K562 (cell line): ENCODE measurements at regions not wholly inside any gene's neighbourhood (a gene's known extent, or its start where the extent isn't known, plus 50 kb on each side); places are given as distances from the start of the nearest gene placed in this dataset.

Experiments
- ATAC-seq: fragments of 200-7000 bp; cut with Tn5 transposase; 3 replicates; pipeline ENCODE4 v1.9.1; 2020; ENCODE audit warnings: moderate library complexity
- BruUV-seq: library from RNA; stranded (reverse); fragments of 400-500 nt; replicated peaks from 2 replicates; lab custom pipeline; 2021; lab: Mats Ljungman, UMichigan
- CTCF ChIA-PET: fragments of 300-600 bp; formaldehyde crosslinking; extraction: SDS; loops from one replicate; lab custom pipeline; 2021; ENCODE audit warnings: low intra/inter-chr PET ratio; lab: Yijun Ruan, JAX
- POLR2A ChIA-PET: fragments of 300-600, 350-650 bp; sonication (Branson Sonifier 250); formaldehyde crosslinking; extraction: SDS; loops from one replicate; lab custom pipeline; 2021; ENCODE audit warnings: antibody characterized with exemption, inconsistent platforms; lab: Yijun Ruan, JAX
- DNase-seq, 4 experiments: peaks; one replicate each; pipeline versions ENCODE4 v3.0.0 to v3.0.0-alpha.2; 2011 to 2018; ENCODE audit warnings: low spot score in 3 of 4, mixed read lengths in 3 of 4; ENCODE audit errors: extremely low read depth in 1 of 4
- FAIRE-seq: peaks from 2 replicates; lab custom pipeline; 2011; peaks lifted over from hg19 to GRCh38; lab: Jason Lieb, UNC
- H2AFZ ChIP-seq: 2 replicates; pipeline ENCODE4 v1.6.0; 2011; ENCODE audit warnings: low read depth, low read length, control low read depth, inconsistent platforms
- H3K27ac ChIP-seq: fragments of 200-600 bp; 3 replicates; pipeline ENCODE4 v1.8.0; 2011; ENCODE audit warnings: low read depth, mild to moderate bottlenecking, control low read depth, inconsistent platforms, low read length, moderate library complexity, mixed read lengths; ENCODE audit errors: extremely low read depth
- H3K27me3 ChIP-seq, 2 experiments: fragments of 300-600 bp in 1 of 2; 2 replicates in 1 of 2; 3 replicates in 1 of 2; pipeline versions ENCODE4 v1.6.0 to v1.8.0; 2011; ENCODE audit warnings: inconsistent platforms in 2 of 2, low read length in 2 of 2, mild to moderate bottlenecking in 1 of 2, mixed read lengths in 1 of 2, moderate library complexity in 1 of 2; ENCODE audit not compliant: control insufficient read depth in 2 of 2, insufficient read depth in 2 of 2
- H3K36me3 ChIP-seq: fragments of 300-600 bp; 3 replicates; pipeline ENCODE4 v1.8.0; 2011; ENCODE audit warnings: mild to moderate bottlenecking, low read length, inconsistent platforms; ENCODE audit not compliant: control insufficient read depth, insufficient read depth
- H3K4me1 ChIP-seq, 2 experiments: fragments of 200-600 bp in 1 of 2; replicated peaks in 1 of 2; 2 replicates in 1 of 2; 3 replicates in 1 of 2; pipeline versions ENCODE4 v1.5.1 to v1.8.0; 2011; ENCODE audit warnings: inconsistent platforms in 2 of 2, low read length in 2 of 2, mild to moderate bottlenecking in 1 of 2, mixed read lengths in 1 of 2, moderate library complexity in 1 of 2; ENCODE audit not compliant: control insufficient read depth in 2 of 2, insufficient read depth in 2 of 2
- H3K4me2 ChIP-seq: 2 replicates; pipeline ENCODE4 v1.6.1; 2011; ENCODE audit warnings: low read length, control low read depth, inconsistent platforms, mixed read lengths; ENCODE audit not compliant: insufficient read depth
- H3K4me3 ChIP-seq: fragments of 200-600 bp; sonication (generic), shearing (Covaris generic); 2 replicates; pipeline ENCODE4 v1.5.1; 2016; ENCODE audit warnings: control low read depth, inconsistent platforms
- H3K79me2 ChIP-seq: fragments of 200-600 bp; 3 replicates; pipeline ENCODE4 v1.8.0; 2011; ENCODE audit warnings: low read length, inconsistent platforms; ENCODE audit not compliant: control insufficient read depth, insufficient read depth
- H3K9ac ChIP-seq, 2 experiments: 2 replicates each; pipeline versions ENCODE4 v1.6.0 to v1.6.1; 2011; ENCODE audit warnings: low read depth in 2 of 2, low read length in 2 of 2, control low read depth in 1 of 2, inconsistent platforms in 1 of 2, mild to moderate bottlenecking in 1 of 2, mixed read lengths in 1 of 2; ENCODE audit not compliant: insufficient read depth in 1 of 2
- H3K9me1 ChIP-seq: one replicate; pipeline ENCODE4 v1.6.0; 2011; ENCODE audit warnings: inconsistent platforms, mild to moderate bottlenecking, low read length, moderate library complexity; ENCODE audit not compliant: control insufficient read depth, insufficient read depth
- H3K9me3 ChIP-seq: replicated peaks from 2 replicates; pipeline ENCODE4 v1.5.1; 2011; ENCODE audit warnings: low read depth, low read length, inconsistent platforms; ENCODE audit not compliant: control insufficient read depth, insufficient read depth
- H4K20me1 ChIP-seq: replicated peaks from 2 replicates; pipeline ENCODE4 v1.6.1; 2011; ENCODE audit warnings: low read length, inconsistent platforms, mixed read lengths; ENCODE audit not compliant: control insufficient read depth, insufficient read depth
- CHD2 ChIP-seq: IDR thresholded peaks from 2 replicates; pipeline ENCODE4 v1.6.1; 2011; ENCODE audit warnings: low read depth, low read length
- EZH2 ChIP-seq: IDR thresholded peaks from 2 replicates; pipeline ENCODE4 v1.6.1; 2012; ENCODE audit warnings: low read depth, mild to moderate bottlenecking, inconsistent platforms, low read length, borderline replicate concordance
- HBP1 ChIP-seq: fragments of 450-650 bp; formaldehyde crosslinking; IDR thresholded peaks from 2 replicates; pipeline ENCODE4 v1.4.0; 2022; ENCODE audit warnings: missing genetic modification characterization
- LEF1 ChIP-seq: fragments of 450-650 bp; IDR thresholded peaks from 2 replicates; pipeline ENCODE4 v1.6.1; 2016; ENCODE audit warnings: mild to moderate bottlenecking
- NUFIP1 ChIP-seq: fragments of 450-650 bp; IDR thresholded peaks from 2 replicates; pipeline ENCODE4 v1.6.1; 2018; ENCODE audit not compliant: partially characterized antibody
- PHB ChIP-seq: fragments of 250-450 bp; sonication (Bioruptor Pico); IDR thresholded peaks from 2 replicates; pipeline ENCODE4 v1.5.0; 2021
- PTTG1 ChIP-seq: fragments of 450-650 bp; IDR thresholded peaks from 2 replicates; pipeline ENCODE4 v1.6.1; 2016; ENCODE audit warnings: low read depth, mild to moderate bottlenecking, missing genetic modification characterization, missing compliant biosample characterization
- RBM25 ChIP-seq: fragments of 200-400 bp; formaldehyde crosslinking; IDR thresholded peaks from 2 replicates; pipeline ENCODE4 v1.6.1; 2018; ENCODE audit warnings: low read length, low read depth, moderate library complexity; ENCODE audit not compliant: severe bottlenecking
- SMARCE1 ChIP-seq: fragments of 450-650 bp; IDR thresholded peaks from 2 replicates; pipeline ENCODE4 v1.7.1; 2016; ENCODE audit warnings: mild to moderate bottlenecking
- TAF1 ChIP-seq: IDR thresholded peaks from 2 replicates; pipeline ENCODE4 v1.6.1; 2011; ENCODE audit warnings: mild to moderate bottlenecking, low read length, moderate library complexity; ENCODE audit not compliant: insufficient read depth, control insufficient read depth, severe bottlenecking; ENCODE audit errors: extremely low read depth
- TEAD1 ChIP-seq, 2 experiments: fragments of 450-650 bp in 1 of 2; sonication (generic) in 1 of 2; formaldehyde crosslinking; IDR thresholded peaks; 2 replicates each; pipeline versions ENCODE4 v1.4.0 to v1.8.0; 2020 to 2022; ENCODE audit warnings: mild to moderate bottlenecking in 2 of 2, missing genetic modification reagents in 1 of 2
- TGIF2 ChIP-seq: sonication (generic); formaldehyde crosslinking; IDR thresholded peaks from 2 replicates; pipeline ENCODE4 v1.8.1; 2022; ENCODE audit warnings: mild to moderate bottlenecking, missing genetic modification reagents, moderate library complexity
- ZC3H11A ChIP-seq: IDR thresholded peaks from 2 replicates; pipeline ENCODE4 v1.6.1; 2012; ENCODE audit warnings: low read depth, low read length, improper control_type of control experiment
- ZFP1 ChIP-seq: fragments of 450-650 bp; formaldehyde crosslinking; IDR thresholded peaks from 2 replicates; pipeline ENCODE4 v1.4.0; 2020; ENCODE audit warnings: mild to moderate bottlenecking, mixed read lengths
- ZNF347 ChIP-seq: fragments of 450-650 bp; formaldehyde crosslinking; IDR thresholded peaks from 2 replicates; pipeline ENCODE4 v1.4.0; 2020; ENCODE audit warnings: low read depth, mild to moderate bottlenecking, moderate library complexity
- ZNF445 ChIP-seq: fragments of 250-450 bp; sonication (Bioruptor Pico); IDR thresholded peaks from 2 replicates; pipeline ENCODE4 v1.4.0; 2020; ENCODE audit warnings: low read depth, mild to moderate bottlenecking, moderate library complexity
- ZNF449 ChIP-seq: fragments of 250-450 bp; sonication (Bioruptor Pico); IDR thresholded peaks from 2 replicates; pipeline ENCODE4 v1.8.0; 2022; ENCODE audit warnings: moderate library complexity, mild to moderate bottlenecking, inconsistent platforms
- ZZZ3 ChIP-seq: fragments of 450-650 bp; IDR thresholded peaks from 2 replicates; pipeline ENCODE4 v1.6.1; 2016; ENCODE audit warnings: antibody characterized with exemption, mild to moderate bottlenecking, moderate library complexity
- WGBS: fragments of 100-300 bp; shearing (Covaris generic); methylation state at CpG from one replicate; pipeline ENCODE4 v1.1.6; 2016; ENCODE audit warnings: low coverage, mixed read lengths; ENCODE audit not compliant: insufficient coverage; ENCODE audit errors: missing lambda C conversion rate; 5-methylcytosine and 5-hydroxymethylcytosine counted together
- in situ Hi-C: fragments of 300-500 bp; cut with MboI; formaldehyde crosslinking; loops from 4 replicates; pipeline ENCODE4 v1.15.0; 2018; ENCODE audit warnings: inconsistent platforms, mixed read lengths
- intact Hi-C: fragments of 100-400 bp; cut with micrococcal nuclease; formaldehyde crosslinking; loops from 2 replicates; pipeline ENCODE4 v1.14.2; 2022

- no peak overlapping the region for H3K27ac ChIP-seq
- no peak overlapping the region for H3K4me2 ChIP-seq
- H2AFZ ChIP-seq, result no peak overlapping the region
- no peak for TF ChIP-seq ZFP1 (CRISPR knock-in tag)
- no peak for TF ChIP-seq EZH2
- no peak for TF ChIP-seq ZNF449
- TF ChIP-seq ZNF445 (CRISPR knock-in tag), result no peak
- no peak for TF ChIP-seq ZC3H11A
- no peak for TF ChIP-seq HBP1
- TF ChIP-seq CHD2, result no peak
- no peak for TF ChIP-seq TEAD1 (CRISPR knock-in tag; IDR thresholded peaks at IDR 0.05)
- no peak for TF ChIP-seq TGIF2
- no peak for TF ChIP-seq RBM25
- no peak for TF ChIP-seq ZZZ3
- TF ChIP-seq PHB (CRISPR knock-in tag), result no peak
- TF ChIP-seq SMARCE1, result no peak
- TF ChIP-seq TAF1, result no peak
- no peak for TF ChIP-seq NUFIP1
- TF ChIP-seq PTTG1 (tag), result no peak
- no peak for TF ChIP-seq ZNF347 (CRISPR knock-in tag)
- TF ChIP-seq LEF1, result no peak
- no TSS peak for BruUV-seq
- FAIRE-seq, result no peak
- ChIA-PET CTCF (no interaction called here), POLR2A (interaction anchor here (0.7 kb wide), 1 partner anchor 219 kb away, joined by 3 read pairs; no protein-coding TSS in a partner anchor)
- 0% methylated on average over 1 of the region's 1 CpG for WGBS
- no peak for DNase-seq
- no peaks in the 10 kb centered on the region for H4K20me1 ChIP-seq
- no peaks in the 10 kb centered on the region for H3K36me3 ChIP-seq
- no peaks in the 10 kb centered on the region for H3K9me3 ChIP-seq
- H3K4me3 ChIP-seq, result no peak overlapping the region
- H3K9ac ChIP-seq, result no peak overlapping the region
- intact Hi-C loops, result no loop called here
- H3K9me1 ChIP-seq, result no peaks in the 10 kb centered on the region
- H3K79me2 ChIP-seq, result no peaks in the 10 kb centered on the region
- H3K4me1 ChIP-seq, result no peaks in the 10 kb centered on the region
- H3K27me3 ChIP-seq, result no peaks in the 10 kb centered on the region
- no peak for ATAC-seq
- in situ Hi-C loops, result no loop called here
These were observed 555.2 kb upstream of the GRAMD2B start for GRCh38 chr5:125868036-125868435.
